B cell (primary cell): ENCODE measurements at regions not wholly inside any gene's neighbourhood (a gene's known extent, or its start where the extent isn't known, plus 50 kb on each side); places are given as distances from the start of the nearest gene placed in this dataset.

Experiments used
- EZH2 ChIP-seq: IDR thresholded peaks from 2 replicates; pipeline ENCODE4 v1.6.1; 2012; ENCODE audit warnings: borderline replicate concordance, low read depth, mild to moderate bottlenecking, moderate library complexity, low read length; ENCODE audit not compliant: insufficient read depth, poor library complexity, severe bottlenecking
- TF ChIP-seq, protein P1 (sequence below): fragments of 200-600 bp; IDR thresholded peaks from one replicate; pipeline ENCODE4 v1.8.0; 2022; ENCODE audit warnings: antibody characterized with exemption, mild to moderate bottlenecking

DNA sequence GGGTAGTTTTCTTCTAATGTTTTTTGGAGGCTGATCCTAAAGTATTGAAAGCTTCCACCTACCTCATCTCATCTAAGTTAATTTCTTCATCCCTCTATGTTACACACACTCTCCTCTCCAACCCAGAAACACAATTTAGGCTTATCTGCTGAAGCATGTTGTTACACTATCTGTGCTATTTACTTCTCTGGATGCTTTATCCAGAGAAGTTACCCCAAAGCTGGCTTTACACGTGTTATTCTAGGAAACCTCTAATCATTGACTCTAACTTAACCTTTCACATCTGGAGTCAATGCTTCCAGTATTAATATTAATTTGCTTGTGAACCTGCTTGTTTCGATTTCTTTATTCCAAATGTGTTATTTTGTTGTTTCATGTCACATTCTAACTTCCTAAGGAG is 87.3 kb upstream of the NMU start:
- TF ChIP-seq, protein P1, sequence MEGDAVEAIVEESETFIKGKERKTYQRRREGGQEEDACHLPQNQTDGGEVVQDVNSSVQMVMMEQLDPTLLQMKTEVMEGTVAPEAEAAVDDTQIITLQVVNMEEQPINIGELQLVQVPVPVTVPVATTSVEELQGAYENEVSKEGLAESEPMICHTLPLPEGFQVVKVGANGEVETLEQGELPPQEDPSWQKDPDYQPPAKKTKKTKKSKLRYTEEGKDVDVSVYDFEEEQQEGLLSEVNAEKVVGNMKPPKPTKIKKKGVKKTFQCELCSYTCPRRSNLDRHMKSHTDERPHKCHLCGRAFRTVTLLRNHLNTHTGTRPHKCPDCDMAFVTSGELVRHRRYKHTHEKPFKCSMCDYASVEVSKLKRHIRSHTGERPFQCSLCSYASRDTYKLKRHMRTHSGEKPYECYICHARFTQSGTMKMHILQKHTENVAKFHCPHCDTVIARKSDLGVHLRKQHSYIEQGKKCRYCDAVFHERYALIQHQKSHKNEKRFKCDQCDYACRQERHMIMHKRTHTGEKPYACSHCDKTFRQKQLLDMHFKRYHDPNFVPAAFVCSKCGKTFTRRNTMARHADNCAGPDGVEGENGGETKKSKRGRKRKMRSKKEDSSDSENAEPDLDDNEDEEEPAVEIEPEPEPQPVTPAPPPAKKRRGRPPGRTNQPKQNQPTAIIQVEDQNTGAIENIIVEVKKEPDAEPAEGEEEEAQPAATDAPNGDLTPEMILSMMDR = no peak
- no peak for TF ChIP-seq EZH2
